Panc1 (cell line): ENCODE measurements at regions not wholly inside any gene's neighbourhood (a gene's known extent, or its start where the extent isn't known, plus 50 kb on each side); places are given as distances from the start of the nearest gene placed in this dataset.

Source experiments
- ATAC-seq: fragments of 200-7000 bp; cut with Tn5 transposase; 2 replicates; pipeline ENCODE4 v1.9.1; 2020; ENCODE audit warnings: mild to moderate bottlenecking, moderate library complexity
- BruUV-seq: library from RNA; stranded (reverse); fragments of 400-500 nt; replicated peaks from 2 replicates; lab custom pipeline; 2021; lab: Mats Ljungman, UMichigan
- CTCF ChIA-PET: fragments of 300-600 bp; sonication (Branson Sonifier 250); formaldehyde crosslinking; loops from one replicate; lab custom pipeline; 2022; ENCODE audit warnings: antibody characterized with exemption; lab: Charles Lee
- POLR2A ChIA-PET: fragments of 300-600 bp; sonication (Branson Sonifier 250); formaldehyde crosslinking; loops from one replicate; lab custom pipeline; 2022; ENCODE audit warnings: antibody characterized with exemption; lab: Charles Lee
- DNase-seq: peaks from one replicate; pipeline ENCODE4 v3.0.0-alpha.2; 2010; ENCODE audit warnings: low read depth, low spot score
- H3K27ac ChIP-seq: 2 replicates; pipeline ENCODE4 v1.5.1; 2011; ENCODE audit warnings: mild to moderate bottlenecking, low read length, inconsistent platforms
- H3K27me3 ChIP-seq: fragments of 200-500 bp; sonication (Bioruptor generic); 2 replicates; pipeline ENCODE4 v1.6.0; 2014; ENCODE audit warnings: low read length, inconsistent platforms; ENCODE audit not compliant: control insufficient read depth, insufficient read depth
- H3K36me3 ChIP-seq: fragments of 200-500 bp; sonication (Bioruptor generic); 2 replicates; pipeline ENCODE4 v1.5.1; 2014; ENCODE audit warnings: inconsistent platforms, mild to moderate bottlenecking, low read length, moderate library complexity; ENCODE audit not compliant: control insufficient read depth, insufficient read depth
- H3K4me1 ChIP-seq: 2 replicates; pipeline ENCODE4 v1.5.1; 2011; ENCODE audit warnings: inconsistent platforms, mild to moderate bottlenecking, low read length, moderate library complexity; ENCODE audit not compliant: control insufficient read depth, insufficient read depth
- H3K4me3 ChIP-seq, 2 experiments: 2 replicates each; pipeline ENCODE4 v1.5.1; 2011 to 2012; ENCODE audit warnings: low read depth in 2 of 2, low read length in 2 of 2, mild to moderate bottlenecking in 2 of 2, inconsistent platforms in 1 of 2, moderate library complexity in 1 of 2
- H3K9me3 ChIP-seq: fragments of 200-500 bp; sonication (Bioruptor generic); 2 replicates; pipeline ENCODE4 v1.5.1; 2014; ENCODE audit warnings: low read depth, mild to moderate bottlenecking, inconsistent platforms, low read length, moderate library complexity; ENCODE audit not compliant: control insufficient read depth, insufficient read depth
- CTCF ChIP-seq: fragments of 450-650 bp; IDR thresholded peaks from 2 replicates; pipeline ENCODE4 v1.5.1; 2017; ENCODE audit warnings: mild to moderate bottlenecking
- POLR2AphosphoS5 ChIP-seq: IDR thresholded peaks from 2 replicates; pipeline ENCODE4 v1.6.1; 2012; ENCODE audit warnings: mild to moderate bottlenecking, low read depth, low read length, moderate library complexity
- REST ChIP-seq, 2 experiments: IDR thresholded peaks; 2 replicates each; pipeline ENCODE4 v1.6.1; 2011 to 2012; ENCODE audit warnings: low read depth in 2 of 2, control low read depth in 1 of 2, low read length in 1 of 2, mild to moderate bottlenecking in 1 of 2, moderate library complexity in 1 of 2; ENCODE audit not compliant: insufficient read depth in 1 of 2
- SIN3A ChIP-seq: IDR thresholded peaks from 2 replicates; pipeline ENCODE4 v1.6.1; 2012; ENCODE audit warnings: low read depth, mild to moderate bottlenecking, low read length, moderate library complexity, borderline replicate concordance; ENCODE audit not compliant: insufficient read depth
- TCF7L2 ChIP-seq: IDR thresholded peaks from 2 replicates; pipeline ENCODE4 v1.6.1; 2011; ENCODE audit warnings: mild to moderate bottlenecking, low read depth, low read length, inconsistent platforms
- in situ Hi-C: cut with HindIII; loops from 2 replicates; pipeline ENCODE4 v1.10.0; 2016; ENCODE audit warnings: low sequenced_read_pairs, low pct_unique_long_range_greater_than_20kb
- intact Hi-C: fragments of 100-400 bp; cut with micrococcal nuclease; formaldehyde crosslinking; loops from one replicate; pipeline ENCODE4 v1.10.0; 2022; ENCODE audit not compliant: unreplicated experiment

- in situ Hi-C loops (no loop called here), intact Hi-C loops (no loop called here)
- ChIA-PET CTCF (no interaction called here), POLR2A (no interaction called here)
- no peak for DNase-seq
- H3K9me3 ChIP-seq = no peaks in the 10 kb centered on the region
- ATAC-seq = no peak
- no peaks in the 10 kb centered on the region for H3K27me3 ChIP-seq
- TF ChIP-seq REST (IDR thresholded peaks at IDR 0.05; ENCODE audit: insufficient read depth in 1 of 2, low read depth in 2 of 2, low read length in 1 of 2) (no peak), CTCF (no peak), SIN3A (no peak), TCF7L2 (no peak), POLR2AphosphoS5 (no peak)
- no peak overlapping the region for H3K4me3 ChIP-seq
- no TSS peak for BruUV-seq
- no peak overlapping the region for H3K27ac ChIP-seq
- H3K36me3 ChIP-seq = no peaks in the 10 kb centered on the region
- no peaks in the 10 kb centered on the region for H3K4me1 ChIP-seq
These were observed 710.2 kb upstream of the POU3F2 start for GRCh38 chr6:98124171-98124570.

- Histone ChIP-seq H3K36me3 (no peaks in the 10 kb centered on the region), H3K27ac (no peak overlapping the region), H3K9me3 (no peaks in the 10 kb centered on the region), H3K27me3 (no peaks in the 10 kb centered on the region), H3K4me3 (no peak overlapping the region), H3K4me1 (no peaks in the 10 kb centered on the region)
- DNase-seq = no peak
- TF ChIP-seq SIN3A (no peak), POLR2AphosphoS5 (no peak), REST (IDR thresholded peaks at IDR 0.05; ENCODE audit: insufficient read depth in 1 of 2, low read depth in 2 of 2, low read length in 1 of 2) (no peak), CTCF (no peak), TCF7L2 (no peak)
- ChIA-PET CTCF (no interaction called here), POLR2A (no interaction called here)
- ATAC-seq = no peak
- no TSS peak for BruUV-seq
- intact Hi-C loops (no loop called here), in situ Hi-C loops (no loop called here)
These were observed 702.9 kb upstream of the POU3F2 start for GRCh38 chr6:98131290-98131990.
